ENCODE measurements at regions not wholly inside any gene's neighbourhood (a gene's known extent, or its start where the extent isn't known, plus 50 kb on each side); places are given as distances from the start of the nearest gene placed in this dataset.

DNA sequence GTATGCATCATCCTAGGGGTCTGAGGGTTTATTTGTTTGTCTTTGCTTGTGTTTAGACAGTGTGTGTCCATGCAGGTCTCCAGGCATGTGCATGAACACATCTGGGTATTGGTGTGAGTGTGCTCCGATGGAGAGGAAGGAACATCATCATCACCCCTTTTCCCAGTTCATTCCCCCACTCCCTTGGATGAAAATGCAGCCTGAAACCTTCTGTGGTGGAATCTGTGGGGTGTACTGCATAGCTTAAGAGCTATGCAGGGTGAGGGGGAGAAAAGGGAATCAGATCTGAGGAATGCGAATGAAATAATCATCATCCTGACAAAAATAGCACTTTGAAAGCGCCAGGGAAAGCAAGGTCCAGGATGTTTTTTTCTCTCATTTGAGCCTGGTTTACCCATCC lies 520.1 kb downstream of the NTRK3 start:
- H3K4me3 ChIP-seq (ENCODE audit: low read length) = no peak overlapping the region
- TF ChIP-seq, protein P1, sequence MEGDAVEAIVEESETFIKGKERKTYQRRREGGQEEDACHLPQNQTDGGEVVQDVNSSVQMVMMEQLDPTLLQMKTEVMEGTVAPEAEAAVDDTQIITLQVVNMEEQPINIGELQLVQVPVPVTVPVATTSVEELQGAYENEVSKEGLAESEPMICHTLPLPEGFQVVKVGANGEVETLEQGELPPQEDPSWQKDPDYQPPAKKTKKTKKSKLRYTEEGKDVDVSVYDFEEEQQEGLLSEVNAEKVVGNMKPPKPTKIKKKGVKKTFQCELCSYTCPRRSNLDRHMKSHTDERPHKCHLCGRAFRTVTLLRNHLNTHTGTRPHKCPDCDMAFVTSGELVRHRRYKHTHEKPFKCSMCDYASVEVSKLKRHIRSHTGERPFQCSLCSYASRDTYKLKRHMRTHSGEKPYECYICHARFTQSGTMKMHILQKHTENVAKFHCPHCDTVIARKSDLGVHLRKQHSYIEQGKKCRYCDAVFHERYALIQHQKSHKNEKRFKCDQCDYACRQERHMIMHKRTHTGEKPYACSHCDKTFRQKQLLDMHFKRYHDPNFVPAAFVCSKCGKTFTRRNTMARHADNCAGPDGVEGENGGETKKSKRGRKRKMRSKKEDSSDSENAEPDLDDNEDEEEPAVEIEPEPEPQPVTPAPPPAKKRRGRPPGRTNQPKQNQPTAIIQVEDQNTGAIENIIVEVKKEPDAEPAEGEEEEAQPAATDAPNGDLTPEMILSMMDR (IDR thresholded peaks at IDR 0.05; ENCODE audit: insufficient read depth, low read depth, low read length, missing control alignments) = no peak
- no peak for DNase-seq (ENCODE audit: low read depth)

DNA sequence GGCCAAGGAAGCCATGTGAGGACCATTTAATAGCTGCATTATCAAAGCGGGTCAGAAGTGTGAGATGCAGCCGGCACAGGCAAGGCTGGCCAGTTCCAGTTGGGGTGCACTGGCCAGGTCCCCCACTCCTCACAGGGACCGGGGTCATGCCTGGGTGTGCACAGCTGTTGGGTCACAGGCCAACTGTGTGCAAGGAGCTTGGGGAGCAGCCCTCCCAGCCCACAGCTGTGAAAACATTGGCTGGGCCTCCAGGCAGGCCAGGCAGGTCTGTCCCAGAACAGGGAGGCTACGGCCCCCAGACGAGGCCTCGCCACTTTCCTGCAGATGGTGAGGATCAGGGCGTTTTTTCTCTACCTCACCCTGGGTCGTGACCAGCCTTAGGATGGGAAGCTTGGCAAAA lies 521.0 kb downstream of the NTRK3 start:
- TF ChIP-seq, protein P1 (IDR thresholded peaks at IDR 0.05; ENCODE audit: insufficient read depth, low read depth, low read length, missing control alignments) = no peak
- DNase-seq (ENCODE audit: low read depth) = no peak
- H3K4me3 ChIP-seq (ENCODE audit: low read length) = no peak overlapping the region

GRCh38 chr15:87734571-87735373 lies 521.8 kb downstream of the NTRK3 start:
- DNase-seq (ENCODE audit: low read depth) = no peak
- TF ChIP-seq, protein P1 (IDR thresholded peaks at IDR 0.05; ENCODE audit: insufficient read depth, low read depth, low read length, missing control alignments) = no peak
- no peak overlapping the region for H3K4me3 ChIP-seq (ENCODE audit: low read length)

- no peak overlapping the region for H3K4me3 ChIP-seq (ENCODE audit: low read length)
- no peak for DNase-seq (ENCODE audit: low read depth)
- TF ChIP-seq, protein P1 (IDR thresholded peaks at IDR 0.05; ENCODE audit: insufficient read depth, low read depth, low read length, missing control alignments) = no peak
Measured at GRCh38 chr15:87733977-87734376, 522.6 kb downstream of the NTRK3 start.

GRCh38 chr15:87733541-87733941 lies 523.0 kb downstream of the NTRK3 start:
- H3K4me3 ChIP-seq (ENCODE audit: low read length) = no peak overlapping the region
- TF ChIP-seq, protein P1 (IDR thresholded peaks at IDR 0.05; ENCODE audit: insufficient read depth, low read depth, low read length, missing control alignments) = no peak
- DNase-seq (ENCODE audit: low read depth) = no peak

- TF ChIP-seq, protein P1 (IDR thresholded peaks at IDR 0.05; ENCODE audit: insufficient read depth, low read depth, low read length, missing control alignments) = no peak
- H3K4me3 ChIP-seq (ENCODE audit: low read length) = no peak overlapping the region
- DNase-seq (ENCODE audit: low read depth) = peak; percentile 2
Measured at GRCh38 chr15:87732976-87733375, 523.6 kb downstream of the NTRK3 start.

GRCh38 chr15:87731630-87732029 lies 524.9 kb downstream of the NTRK3 start:
- H3K4me3 ChIP-seq (ENCODE audit: low read length) = no peak overlapping the region
- TF ChIP-seq, protein P1 (IDR thresholded peaks at IDR 0.05; ENCODE audit: insufficient read depth, low read depth, low read length, missing control alignments) = no peak
- no peak for DNase-seq (ENCODE audit: low read depth)

Data from epithelial cell of esophagus (primary cell).